Keratinocyte (primary cell): ENCODE measurements at regions not wholly inside any gene's neighbourhood (a gene's known extent, or its start where the extent isn't known, plus 50 kb on each side); places are given as distances from the start of the nearest gene placed in this dataset.

Source experiments
- DNase-seq: peaks from one replicate; pipeline ENCODE4 v3.0.0-alpha.2; 2011; ENCODE audit warnings: low read depth, missing footprints, low spot score
- FAIRE-seq: peaks from 2 replicates; lab custom pipeline; 2011; peaks lifted over from hg19 to GRCh38; lab: Jason Lieb, UNC
- H2AFZ ChIP-seq: 2 replicates; pipeline ENCODE4 v1.6.0; 2012; ENCODE audit warnings: low read length, control low read depth, inconsistent platforms; ENCODE audit not compliant: control insufficient read depth
- H3K27ac ChIP-seq: 2 replicates; pipeline ENCODE4 v1.5.1; 2011; ENCODE audit warnings: low read length; ENCODE audit not compliant: control insufficient read depth, insufficient read depth
- H3K27me3 ChIP-seq: 3 replicates; pipeline ENCODE4 v1.6.0; 2011; ENCODE audit warnings: low read length; ENCODE audit not compliant: control insufficient read depth, insufficient read depth; ENCODE audit errors: extremely low read depth
- H3K36me3 ChIP-seq, 2 experiments: 2 replicates in 1 of 2; 3 replicates in 1 of 2; pipeline ENCODE4 v1.5.1; 2011; ENCODE audit warnings: low read length in 2 of 2, mild to moderate bottlenecking in 1 of 2; ENCODE audit not compliant: control insufficient read depth in 2 of 2, insufficient read depth in 2 of 2; ENCODE audit errors: extremely low read depth in 1 of 2
- H3K4me1 ChIP-seq: 3 replicates; pipeline ENCODE4 v1.5.1; 2011; ENCODE audit warnings: low read length; ENCODE audit not compliant: control insufficient read depth, insufficient read depth; ENCODE audit errors: extremely low read depth
- H3K4me2 ChIP-seq: 3 replicates; pipeline ENCODE4 v1.6.0; 2011; ENCODE audit warnings: low read depth, low read length; ENCODE audit not compliant: control insufficient read depth, insufficient read depth; ENCODE audit errors: extremely low read depth
- H3K4me3 ChIP-seq, 3 experiments: fragments of 200-600 bp in 1 of 3; sonication (generic) in 1 of 3; 2 replicates in 2 of 3; 3 replicates in 1 of 3; pipeline ENCODE4 v1.5.1; 2011 to 2016; ENCODE audit warnings: low read length in 3 of 3, mild to moderate bottlenecking in 3 of 3, control low read depth in 2 of 3, inconsistent platforms in 1 of 3, low read depth in 1 of 3, mixed read lengths in 1 of 3, mixed run types in 1 of 3, moderate library complexity in 1 of 3; ENCODE audit not compliant: control insufficient read depth in 2 of 3, insufficient read depth in 2 of 3; ENCODE audit errors: extremely low read depth in 1 of 3
- H3K79me2 ChIP-seq: 2 replicates; pipeline ENCODE4 v1.6.0; 2012; ENCODE audit warnings: low read length; ENCODE audit not compliant: control insufficient read depth, insufficient read depth
- H3K9ac ChIP-seq: 3 replicates; pipeline ENCODE4 v1.6.0; 2011; ENCODE audit warnings: low read length; ENCODE audit not compliant: control insufficient read depth, insufficient read depth; ENCODE audit errors: extremely low read depth
- H3K9me1 ChIP-seq: 3 replicates; pipeline ENCODE4 v1.6.0; 2011; ENCODE audit warnings: low read length; ENCODE audit not compliant: control insufficient read depth, insufficient read depth; ENCODE audit errors: extremely low read depth
- H3K9me3 ChIP-seq: 2 replicates; pipeline ENCODE4 v1.5.1; 2012; ENCODE audit warnings: low read depth, low read length; ENCODE audit not compliant: control insufficient read depth
- H4K20me1 ChIP-seq: 3 replicates; pipeline ENCODE4 v1.6.0; 2011; ENCODE audit warnings: low read length; ENCODE audit not compliant: control insufficient read depth, insufficient read depth; ENCODE audit errors: extremely low read depth
- EZH2 ChIP-seq: IDR thresholded peaks from one replicate; pipeline ENCODE4 v1.6.1; 2012; ENCODE audit warnings: inconsistent platforms, mild to moderate bottlenecking, low read length, moderate library complexity
- dilution Hi-C: fragments of 300-500 bp; cut with MboI; formaldehyde crosslinking; loops from one replicate; pipeline ENCODE4 v1.7.0; 2020; ENCODE audit warnings: low sequenced_read_pairs; ENCODE audit not compliant: extremely low pct_ligation_motif_present
- TF ChIP-seq, protein P1 (sequence below), 3 experiments: IDR thresholded peaks in 1 of 3; conservative IDR thresholded peaks in 1 of 3; optimal IDR thresholded peaks in 1 of 3; 2 replicates in 2 of 3; 3 replicates in 1 of 3; pipeline versions ENCODE3 to v1.5.1; 2011; ENCODE audit warnings: low read length in 3 of 3, mild to moderate bottlenecking in 3 of 3, moderate library complexity in 2 of 3, control low read depth in 1 of 3, inconsistent platforms in 1 of 3; ENCODE audit not compliant: insufficient read depth in 2 of 3; ENCODE audit errors: extremely low read depth in 1 of 3

DNA sequence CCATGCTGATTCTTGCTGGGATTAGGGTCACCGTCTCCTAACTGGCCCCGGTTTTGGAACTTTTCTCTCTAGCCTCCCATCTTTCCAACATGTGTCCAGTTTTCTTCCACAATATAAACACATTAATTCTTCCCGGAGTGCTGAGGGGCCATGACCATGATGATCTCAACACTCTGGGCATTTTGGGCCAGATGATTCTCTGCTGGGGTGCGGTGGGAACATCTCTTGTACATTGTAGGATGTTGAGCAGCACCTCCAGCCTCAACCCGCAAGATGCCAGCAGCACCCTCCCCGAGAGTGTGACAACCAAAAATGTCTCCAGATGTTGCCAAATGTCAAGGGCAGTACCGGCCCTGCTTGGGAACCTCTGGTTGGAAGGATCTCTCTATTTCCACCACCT lies 164.8 kb downstream of the TFAP2C start:
- Histone ChIP-seq H3K4me3 (no peak overlapping the region), H3K9me1 (no peaks in the 10 kb centered on the region), H3K4me2 (no peak overlapping the region), H3K9me3 (no peaks in the 10 kb centered on the region), H3K27me3 (no peaks in the 10 kb centered on the region), H3K36me3 (no peaks in the 10 kb centered on the region), H3K27ac (no peak overlapping the region), H3K79me2 (no peaks in the 10 kb centered on the region), H3K4me1 (peaks cover 4% of the 10 kb centered on the region), H3K9ac (no peak overlapping the region), H4K20me1 (no peaks in the 10 kb centered on the region), H2AFZ (no peak overlapping the region)
- dilution Hi-C loops = no loop called here
- TF ChIP-seq, protein P1, sequence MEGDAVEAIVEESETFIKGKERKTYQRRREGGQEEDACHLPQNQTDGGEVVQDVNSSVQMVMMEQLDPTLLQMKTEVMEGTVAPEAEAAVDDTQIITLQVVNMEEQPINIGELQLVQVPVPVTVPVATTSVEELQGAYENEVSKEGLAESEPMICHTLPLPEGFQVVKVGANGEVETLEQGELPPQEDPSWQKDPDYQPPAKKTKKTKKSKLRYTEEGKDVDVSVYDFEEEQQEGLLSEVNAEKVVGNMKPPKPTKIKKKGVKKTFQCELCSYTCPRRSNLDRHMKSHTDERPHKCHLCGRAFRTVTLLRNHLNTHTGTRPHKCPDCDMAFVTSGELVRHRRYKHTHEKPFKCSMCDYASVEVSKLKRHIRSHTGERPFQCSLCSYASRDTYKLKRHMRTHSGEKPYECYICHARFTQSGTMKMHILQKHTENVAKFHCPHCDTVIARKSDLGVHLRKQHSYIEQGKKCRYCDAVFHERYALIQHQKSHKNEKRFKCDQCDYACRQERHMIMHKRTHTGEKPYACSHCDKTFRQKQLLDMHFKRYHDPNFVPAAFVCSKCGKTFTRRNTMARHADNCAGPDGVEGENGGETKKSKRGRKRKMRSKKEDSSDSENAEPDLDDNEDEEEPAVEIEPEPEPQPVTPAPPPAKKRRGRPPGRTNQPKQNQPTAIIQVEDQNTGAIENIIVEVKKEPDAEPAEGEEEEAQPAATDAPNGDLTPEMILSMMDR (optimal IDR thresholded peaks at IDR 0.05 in 1 of 3, IDR thresholded peaks at IDR 0.05 in 1 of 3, conservative IDR thresholded peaks at IDR 0.05 in 1 of 3; ENCODE audit: extremely low read depth in 1 of 3, insufficient read depth in 2 of 3, low read length in 3 of 3) = no peak
- no peak for TF ChIP-seq EZH2
- DNase-seq (no peak), FAIRE-seq (no peak)

DNA sequence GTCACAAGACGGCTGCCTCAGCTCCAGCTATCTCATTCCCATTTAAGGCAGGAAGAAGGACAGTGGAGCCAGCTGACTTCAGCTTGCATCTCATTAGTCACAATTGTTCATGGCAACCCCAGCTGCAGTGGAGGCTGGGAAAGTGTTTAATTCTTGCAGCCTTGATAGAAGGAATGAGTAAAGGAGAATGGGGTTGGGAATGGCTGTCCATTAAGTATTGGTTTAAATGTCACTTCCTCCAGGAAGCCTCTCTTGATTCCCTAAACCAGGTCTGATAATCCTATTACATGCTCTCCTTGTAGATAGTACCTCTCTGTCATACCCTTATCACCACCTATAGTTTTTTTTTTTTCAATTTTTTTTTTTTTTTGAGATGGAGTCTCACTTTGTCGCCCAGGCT lies 166.4 kb downstream of the TFAP2C start:
- dilution Hi-C loops = no loop called here
- Histone ChIP-seq H3K4me2 (no peak overlapping the region), H3K4me1 (no peaks in the 10 kb centered on the region), H3K27me3 (no peaks in the 10 kb centered on the region), H3K9me3 (no peaks in the 10 kb centered on the region), H3K36me3 (no peaks in the 10 kb centered on the region), H3K27ac (no peak overlapping the region), H4K20me1 (no peaks in the 10 kb centered on the region), H3K9ac (no peak overlapping the region), H3K9me1 (no peaks in the 10 kb centered on the region), H3K4me3 (no peak overlapping the region), H3K79me2 (no peaks in the 10 kb centered on the region), H2AFZ (no peak overlapping the region)
- TF ChIP-seq, protein P1 (optimal IDR thresholded peaks at IDR 0.05 in 1 of 3, IDR thresholded peaks at IDR 0.05 in 1 of 3, conservative IDR thresholded peaks at IDR 0.05 in 1 of 3; ENCODE audit: extremely low read depth in 1 of 3, insufficient read depth in 2 of 3, low read length in 3 of 3) = no peak
- FAIRE-seq (no peak), DNase-seq (no peak)
